ENCODE measurements at regions not wholly inside any gene's neighbourhood (a gene's known extent, or its start where the extent isn't known, plus 50 kb on each side); places are given as distances from the start of the nearest gene placed in this dataset.

GRCh38 chr21:34268493-34268892, 95.3 kb upstream of the KCNE2 start:
- TF ChIP-seq CTCF (IDR thresholded peaks at IDR 0.05; ENCODE audit: borderline replicate concordance, control extremely low read depth, extremely low read depth, insufficient read depth, missing control alignments), result no peak
- DNase-seq (ENCODE audit: low spot score), result no peak
- in situ Hi-C loops (cut with MboI; ENCODE audit: low sequenced_read_pairs, unreplicated experiment), result no loop called here

- in situ Hi-C loops (cut with MboI; ENCODE audit: low sequenced_read_pairs, unreplicated experiment), result no loop called here
- no peak for TF ChIP-seq CTCF (IDR thresholded peaks at IDR 0.05; ENCODE audit: borderline replicate concordance, control extremely low read depth, extremely low read depth, insufficient read depth, missing control alignments)
- no peak for DNase-seq (ENCODE audit: low spot score)
These were observed 93.4 kb upstream of the KCNE2 start for GRCh38 chr21:34270411-34270810.

GRCh38 chr21:34271189-34271851, 92.5 kb upstream of the KCNE2 start:
- no peak for DNase-seq (ENCODE audit: low spot score)
- no peak for TF ChIP-seq CTCF (IDR thresholded peaks at IDR 0.05; ENCODE audit: borderline replicate concordance, control extremely low read depth, extremely low read depth, insufficient read depth, missing control alignments)
- in situ Hi-C loops (cut with MboI; ENCODE audit: low sequenced_read_pairs, unreplicated experiment), result no loop called here

GRCh38 chr21:34272321-34272720, 91.5 kb upstream of the KCNE2 start:
- TF ChIP-seq CTCF (IDR thresholded peaks at IDR 0.05; ENCODE audit: borderline replicate concordance, control extremely low read depth, extremely low read depth, insufficient read depth, missing control alignments), result no peak
- in situ Hi-C loops (cut with MboI; ENCODE audit: low sequenced_read_pairs, unreplicated experiment), result no loop called here
- no peak for DNase-seq (ENCODE audit: low spot score)

- TF ChIP-seq CTCF (IDR thresholded peaks at IDR 0.05; ENCODE audit: borderline replicate concordance, control extremely low read depth, extremely low read depth, insufficient read depth, missing control alignments), result no peak
- DNase-seq (ENCODE audit: low spot score), result no peak
These were observed 89.8 kb upstream of the KCNE2 start for GRCh38 chr21:34274001-34274400.

GRCh38 chr21:34276711-34277425, 86.9 kb upstream of the KCNE2 start:
- in situ Hi-C loops (cut with MboI; ENCODE audit: low sequenced_read_pairs, unreplicated experiment), result no loop called here
- peak; percentile 17 for DNase-seq (ENCODE audit: low spot score)
- TF ChIP-seq CTCF (IDR thresholded peaks at IDR 0.05; ENCODE audit: borderline replicate concordance, control extremely low read depth, extremely low read depth, insufficient read depth, missing control alignments), result no peak

More at GRCh38 chr21:34274001-34274400, 89.8 kb upstream of the KCNE2 start:
- in situ Hi-C loops (cut with MboI; ENCODE audit: low sequenced_read_pairs, unreplicated experiment), result no loop called here

Data from GM13976 (cell line).